HG02943 (cell line): ENCODE measurements at regions not wholly inside any gene's neighbourhood (a gene's known extent, or its start where the extent isn't known, plus 50 kb on each side); places are given as distances from the start of the nearest gene placed in this dataset.

Source experiments
- ATAC-seq: cut with Tn5 transposase; IDR thresholded peaks from one replicate; pipeline ENCODE4 v1.9.1; 2021; ENCODE audit warnings: mild to moderate bottlenecking, low read depth, moderate library complexity; ENCODE audit not compliant: unreplicated experiment

- no peak for ATAC-seq
These were observed 164.6 kb downstream of the ENGASE start for GRCh38 chr17:79239205-79239604.

- ATAC-seq: no peak
These were observed 162.9 kb downstream of the ENGASE start for GRCh38 chr17:79237448-79238053.

- no peak for ATAC-seq
These were observed 161.2 kb downstream of the ENGASE start for GRCh38 chr17:79235808-79236207.

- ATAC-seq: no peak
These were observed 159.4 kb downstream of the ENGASE start for GRCh38 chr17:79233916-79234551.

GRCh38 chr17:79232957-79233356 lies 158.3 kb downstream of the ENGASE start:
- no peak for ATAC-seq

GRCh38 chr17:79231766-79232287 lies 157.2 kb downstream of the ENGASE start:
- ATAC-seq: no peak

GRCh38 chr17:79230576-79230975 lies 156.0 kb downstream of the ENGASE start:
- no peak for ATAC-seq

- no peak for ATAC-seq
These were observed 151.4 kb downstream of the ENGASE start for GRCh38 chr17:79226037-79226436.

- no peak for ATAC-seq
These were observed 150.3 kb downstream of the ENGASE start for GRCh38 chr17:79224903-79225302.

GRCh38 chr17:79224476-79224875 lies 149.9 kb downstream of the ENGASE start:
- ATAC-seq: no peak

GRCh38 chr17:79223953-79224352 lies 149.3 kb downstream of the ENGASE start:
- ATAC-seq: no peak

- ATAC-seq: no peak
These were observed 148.8 kb downstream of the ENGASE start for GRCh38 chr17:79223471-79223870.

- no peak for ATAC-seq
These were observed 147.0 kb downstream of the ENGASE start for GRCh38 chr17:79221597-79221996.

GRCh38 chr17:79220713-79221291 lies 146.2 kb downstream of the ENGASE start:
- ATAC-seq: no peak

GRCh38 chr17:79220201-79220712 lies 145.6 kb downstream of the ENGASE start:
- ATAC-seq: no peak

GRCh38 chr17:79219208-79219935 lies 144.7 kb downstream of the ENGASE start:
- ATAC-seq: no peak

GRCh38 chr17:79218825-79219200 lies 144.2 kb downstream of the ENGASE start:
- ATAC-seq: no peak

- ATAC-seq: no peak
These were observed 143.7 kb downstream of the ENGASE start for GRCh38 chr17:79218175-79218824.

GRCh38 chr17:79217473-79218135 lies 143.0 kb downstream of the ENGASE start:
- no peak for ATAC-seq

- no peak for ATAC-seq
These were observed 142.2 kb downstream of the ENGASE start for GRCh38 chr17:79216826-79217225.
